Omental fat pad (tissue), 3 donors: ENCODE measurements at regions not wholly inside any gene's neighbourhood (a gene's known extent, or its start where the extent isn't known, plus 50 kb on each side); places are given as distances from the start of the nearest gene placed in this dataset.

Source experiments
- ATAC-seq: fragments of 150-250 bp; one replicate; pipeline ENCODE4 v1.9.1; 2016; ENCODE audit warnings: mild to moderate bottlenecking, moderate library complexity; ENCODE audit not compliant: low FRiP score
- DNase-seq: peaks from one replicate; pipeline ENCODE4 v3.0.0-alpha.2; 2019; ENCODE audit warnings: low spot score
- CTCF ChIP-seq, 3 donors: fragments of 450-650 bp; IDR thresholded peaks; one replicate each; pipeline ENCODE4 v1.5.1; 2016 to 2017; ENCODE audit warnings: antibody characterized with exemption in 3 of 3, mild to moderate bottlenecking in 3 of 3, moderate library complexity in 2 of 3

GRCh38 chr6:169980826-169981450 is 229.5 kb downstream of the ERMARD start:
- TF ChIP-seq CTCF (IDR thresholded peaks at IDR 0.05): no peak
- DNase-seq (no peak), ATAC-seq (no peak)

- ATAC-seq (no peak), DNase-seq (no peak)
- TF ChIP-seq CTCF (IDR thresholded peaks at IDR 0.05): no peak
Measured at GRCh38 chr6:169979873-169980432, 228.5 kb downstream of the ERMARD start.

GRCh38 chr6:169978615-169979161 is 227.3 kb downstream of the ERMARD start:
- no peak for DNase-seq
- TF ChIP-seq CTCF (IDR thresholded peaks at IDR 0.05): no peak
- no peak for ATAC-seq

- no peak for TF ChIP-seq CTCF (IDR thresholded peaks at IDR 0.05)
- DNase-seq (no peak), ATAC-seq (no peak)
Measured at GRCh38 chr6:169977434-169978265, 226.2 kb downstream of the ERMARD start.

GRCh38 chr6:169976301-169977081 is 225.1 kb downstream of the ERMARD start:
- no peak for TF ChIP-seq CTCF (IDR thresholded peaks at IDR 0.05)
- ATAC-seq: no peak
- DNase-seq: no peak

GRCh38 chr6:169975701-169976100 is 224.3 kb downstream of the ERMARD start:
- TF ChIP-seq CTCF (IDR thresholded peaks at IDR 0.05): no peak
- no peak for DNase-seq
- ATAC-seq: no peak
